Vagina (tissue), 2 donors: ENCODE measurements at regions not wholly inside any gene's neighbourhood (a gene's known extent, or its start where the extent isn't known, plus 50 kb on each side); places are given as distances from the start of the nearest gene placed in this dataset.

ENCODE experiments used
- DNase-seq, 2 donors: peaks; one replicate each; pipeline ENCODE4 v3.0.0-alpha.2; 2017; ENCODE audit errors: extremely low spot score in 2 of 2
- H3K27ac ChIP-seq: fragments of 200-600 bp; sonication (generic); one replicate; pipeline ENCODE4 v1.5.1; 2019
- H3K27me3 ChIP-seq: fragments of 200-600 bp; sonication (generic); one replicate; pipeline ENCODE4 v1.5.1; 2019
- H3K36me3 ChIP-seq, 2 donors: fragments of 200-600 bp; sonication (generic); one replicate each; pipeline ENCODE4 v1.5.1; 2017 to 2019
- H3K4me1 ChIP-seq: fragments of 200-600 bp; sonication (generic); one replicate; pipeline ENCODE4 v1.5.1; 2019
- H3K4me3 ChIP-seq, 2 donors: fragments of 200-600 bp; sonication (generic); 1 replicate in 1 of 2; 2 replicates in 1 of 2; pipeline ENCODE4 v1.5.1; 2016 to 2019
- H3K9me3 ChIP-seq: fragments of 200-600 bp; sonication (generic); one replicate; pipeline ENCODE4 v1.5.1; 2019
- CTCF ChIP-seq, 3 experiments: fragments of 450-650 bp in 2 of 3; fragments of 200-600 bp in 1 of 3; sonication (generic) in 1 of 3; IDR thresholded peaks; one replicate each; pipeline ENCODE4 v1.5.1; 2017 to 2019; ENCODE audit warnings: antibody characterized with exemption in 3 of 3, mild to moderate bottlenecking in 2 of 3, moderate library complexity in 2 of 3
- POLR2A ChIP-seq, 2 donors: fragments of 450-650 bp; IDR thresholded peaks; one replicate each; pipeline ENCODE4 v1.6.1; 2017; ENCODE audit warnings: antibody characterized with exemption in 2 of 2, mild to moderate bottlenecking in 2 of 2, moderate library complexity in 2 of 2
- POLR2AphosphoS5 ChIP-seq, 2 donors: sonication (generic); formaldehyde crosslinking; IDR thresholded peaks; one replicate each; pipeline ENCODE4 v1.9.0; 2017; ENCODE audit warnings: antibody characterized with exemption in 2 of 2, mild to moderate bottlenecking in 2 of 2, low read depth in 1 of 2; ENCODE audit not compliant: insufficient read depth in 1 of 2
- intact Hi-C: fragments of 100-400 bp; cut with DNase I; formaldehyde crosslinking; loops from one replicate; pipeline ENCODE4 v1.15.1; 2023

GRCh38 chr3:81245501-81245900 lies 515.9 kb downstream of the GBE1 start:
- no peaks in the 10 kb centered on the region for H3K9me3 ChIP-seq
- no peaks in the 10 kb centered on the region for H3K36me3 ChIP-seq
- DNase-seq: no peak
- H3K27me3 ChIP-seq: no peaks in the 10 kb centered on the region
- peaks cover 8% of the 10 kb centered on the region for H3K4me1 ChIP-seq
- intact Hi-C loops: no loop called here
- TF ChIP-seq POLR2A (IDR thresholded peaks at IDR 0.05) (no peak), POLR2AphosphoS5 (IDR thresholded peaks at IDR 0.05; ENCODE audit: insufficient read depth in 1 of 2, low read depth in 1 of 2) (no peak), CTCF (IDR thresholded peaks at IDR 0.05) (no peak)
- H3K27ac ChIP-seq: no peak overlapping the region
- no peak overlapping the region for H3K4me3 ChIP-seq

GRCh38 chr3:81245043-81245442 lies 516.4 kb downstream of the GBE1 start:
- no peak for DNase-seq
- Histone ChIP-seq H3K4me3 (no peak overlapping the region), H3K36me3 (no peaks in the 10 kb centered on the region), H3K9me3 (no peaks in the 10 kb centered on the region), H3K4me1 (peaks cover 8% of the 10 kb centered on the region), H3K27ac (no peak overlapping the region), H3K27me3 (no peaks in the 10 kb centered on the region)
- intact Hi-C loops: no loop called here
- TF ChIP-seq POLR2AphosphoS5 (IDR thresholded peaks at IDR 0.05; ENCODE audit: insufficient read depth in 1 of 2, low read depth in 1 of 2): no peak
- no peak for TF ChIP-seq POLR2A (IDR thresholded peaks at IDR 0.05)
- no peak for TF ChIP-seq CTCF (IDR thresholded peaks at IDR 0.05)

GRCh38 chr3:81244231-81244630 lies 517.2 kb downstream of the GBE1 start:
- no peak for DNase-seq
- peaks cover 8% of the 10 kb centered on the region for H3K4me1 ChIP-seq
- H3K36me3 ChIP-seq: no peaks in the 10 kb centered on the region
- no peak overlapping the region for H3K4me3 ChIP-seq
- TF ChIP-seq POLR2A (IDR thresholded peaks at IDR 0.05) (no peak), POLR2AphosphoS5 (IDR thresholded peaks at IDR 0.05; ENCODE audit: insufficient read depth in 1 of 2, low read depth in 1 of 2) (no peak), CTCF (IDR thresholded peaks at IDR 0.05) (no peak)
- H3K27me3 ChIP-seq: no peaks in the 10 kb centered on the region
- H3K9me3 ChIP-seq: no peaks in the 10 kb centered on the region
- intact Hi-C loops: no loop called here
- H3K27ac ChIP-seq: no peak overlapping the region

- intact Hi-C loops: no loop called here
- TF ChIP-seq CTCF (IDR thresholded peaks at IDR 0.05) (no peak), POLR2A (IDR thresholded peaks at IDR 0.05) (no peak), POLR2AphosphoS5 (IDR thresholded peaks at IDR 0.05; ENCODE audit: insufficient read depth in 1 of 2, low read depth in 1 of 2) (no peak)
- no peak for DNase-seq
- Histone ChIP-seq H3K4me1 (peaks cover 8% of the 10 kb centered on the region), H3K4me3 (no peak overlapping the region), H3K9me3 (no peaks in the 10 kb centered on the region), H3K27ac (no peak overlapping the region), H3K27me3 (no peaks in the 10 kb centered on the region), H3K36me3 (no peaks in the 10 kb centered on the region)
Observed at GRCh38 chr3:81242871-81243270, 518.6 kb downstream of the GBE1 start.

GRCh38 chr3:81237181-81237580 lies 524.3 kb downstream of the GBE1 start:
- intact Hi-C loops: no loop called here
- no peak overlapping the region for H3K4me3 ChIP-seq
- no peak for DNase-seq

More at GRCh38 chr3:81237181-81237580, 524.3 kb downstream of the GBE1 start:
- no peak overlapping the region for H3K27ac ChIP-seq
- H3K27me3 ChIP-seq: no peaks in the 10 kb centered on the region
- H3K36me3 ChIP-seq: no peaks in the 10 kb centered on the region
- TF ChIP-seq CTCF (IDR thresholded peaks at IDR 0.05) (no peak), POLR2AphosphoS5 (IDR thresholded peaks at IDR 0.05; ENCODE audit: insufficient read depth in 1 of 2, low read depth in 1 of 2) (no peak), POLR2A (IDR thresholded peaks at IDR 0.05) (no peak)
- no peaks in the 10 kb centered on the region for H3K9me3 ChIP-seq
- no peaks in the 10 kb centered on the region for H3K4me1 ChIP-seq
